SK-N-MC (cell line): ENCODE measurements at regions not wholly inside any gene's neighbourhood (a gene's known extent, or its start where the extent isn't known, plus 50 kb on each side); places are given as distances from the start of the nearest gene placed in this dataset.
A peak's percentile ranks its signal among the peaks of the same experiment; 100 is the strongest.
"Not testable (repeated sequence)": the region's sequence is repeated elsewhere in the genome, so short reads cannot be mapped to it uniquely, and the experiment has no call there.

Experiments
- DNase-seq: peaks from one replicate; pipeline ENCODE4 v3.0.0-alpha.2; 2011; ENCODE audit warnings: low read depth, low spot score
- H3K27ac ChIP-seq: fragments of 200-600 bp; sonication (generic); 2 replicates; pipeline ENCODE4 v1.5.1; 2016; ENCODE audit warnings: mixed run types
- H3K36me3 ChIP-seq: fragments of 200-600 bp; sonication (generic); 2 replicates; pipeline ENCODE4 v1.6.1; 2017; ENCODE audit warnings: antibody characterized with exemption, low read length, mixed read lengths; ENCODE audit not compliant: insufficient read depth
- H3K4me3 ChIP-seq: fragments of 200-600 bp; sonication (generic); 2 replicates; pipeline ENCODE4 v1.5.1; 2016
- H3K9ac ChIP-seq: fragments of 200-600 bp; sonication (generic); 2 replicates; pipeline ENCODE4 v1.8.0; 2017; ENCODE audit warnings: mixed run types, mixed read lengths; ENCODE audit not compliant: insufficient read length
- H3K9me3 ChIP-seq: fragments of 200-600 bp; sonication (generic); 2 replicates; pipeline ENCODE4 v1.6.1; 2017; ENCODE audit warnings: low read depth, mild to moderate bottlenecking, antibody characterized with exemption, low read length, moderate library complexity, mixed read lengths
- EZH2 ChIP-seq: fragments of 200-600 bp; sonication (generic); IDR thresholded peaks from one replicate; pipeline ENCODE4 v1.6.1; 2017; ENCODE audit warnings: antibody characterized with exemption
- FOXP2 ChIP-seq: optimal IDR thresholded peaks from 2 replicates; pipeline ENCODE3; 2011; ENCODE audit warnings: mild to moderate bottlenecking, moderate library complexity; ENCODE audit not compliant: insufficient read depth; ENCODE audit errors: extremely low read length, control extremely low read depth
- POLR2AphosphoS5 ChIP-seq: IDR thresholded peaks from 2 replicates; pipeline ENCODE4 v1.6.1; 2012; ENCODE audit warnings: mild to moderate bottlenecking, low read depth, low read length, borderline replicate concordance

DNA sequence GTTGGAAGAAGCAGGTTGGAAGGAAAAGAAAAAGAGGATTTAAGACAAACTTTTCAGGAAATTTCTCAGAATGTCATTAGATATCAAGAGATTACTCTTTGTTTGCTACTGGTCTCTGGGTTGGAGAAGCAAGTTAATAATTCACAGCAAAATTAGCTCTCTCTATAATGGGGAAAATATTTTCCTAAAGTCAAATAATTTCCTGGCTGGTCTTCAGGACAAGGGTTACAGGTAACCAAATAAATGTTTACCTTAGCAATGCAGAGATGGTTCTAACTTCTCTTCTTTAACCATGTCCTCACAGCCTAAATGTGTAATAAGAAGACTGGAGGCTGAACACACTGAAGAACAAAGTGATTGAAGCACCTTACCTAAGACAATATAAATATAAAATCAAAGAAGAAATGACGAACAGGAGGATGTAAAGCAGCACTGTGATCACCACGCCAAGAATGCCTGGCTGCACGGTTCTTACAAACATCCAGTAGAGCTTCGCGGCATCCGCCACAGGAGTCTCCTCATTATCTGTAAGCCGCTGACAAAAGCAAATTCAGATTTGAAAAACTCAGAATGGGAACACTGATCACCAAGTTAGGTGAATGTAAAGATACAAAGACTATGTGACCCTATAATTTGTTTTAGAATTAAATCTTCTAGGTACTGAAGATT is 717.5 kb downstream of the TFAP2A start:
- DNase-seq, result no peak

DNA sequence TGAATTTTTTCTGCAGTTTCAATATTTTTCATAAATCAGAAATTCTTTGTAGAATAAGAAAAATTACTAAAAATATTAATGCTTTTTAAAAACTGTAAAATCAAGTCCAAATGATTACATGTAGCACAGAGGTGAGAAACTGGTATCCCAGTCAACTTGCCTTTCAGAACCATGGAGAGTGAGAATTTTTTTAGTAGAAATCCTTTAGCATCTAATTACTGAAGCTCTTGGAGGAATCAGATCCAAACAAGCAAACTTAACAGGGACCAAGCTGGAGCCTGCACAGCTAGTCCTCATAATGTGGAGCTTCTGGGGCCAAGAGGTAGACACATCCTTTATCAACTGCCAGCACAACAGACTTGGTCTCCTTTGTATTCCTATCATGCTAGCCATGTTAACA is 724.5 kb downstream of the TFAP2A start:
- TF ChIP-seq EZH2, result no peak
- no peak for TF ChIP-seq FOXP2
- no peak for TF ChIP-seq POLR2AphosphoS5
- DNase-seq, result no peak
- no peak overlapping the region for H3K27ac ChIP-seq
- H3K36me3 ChIP-seq, result no peaks in the 10 kb centered on the region
- H3K9ac ChIP-seq, result no peak overlapping the region
- no peak overlapping the region for H3K4me3 ChIP-seq
- no peaks in the 10 kb centered on the region for H3K9me3 ChIP-seq

More for the DNA sequence above, 717.5 kb downstream of the TFAP2A start:
- H3K27ac ChIP-seq, result no peak overlapping the region
- no peak overlapping the region for H3K9ac ChIP-seq
- H3K9me3 ChIP-seq, result no peaks in the 10 kb centered on the region
- TF ChIP-seq EZH2, result no peak
- no peak for TF ChIP-seq FOXP2
- no peak for TF ChIP-seq POLR2AphosphoS5
- H3K36me3 ChIP-seq, result no peaks in the 10 kb centered on the region
- no peak overlapping the region for H3K4me3 ChIP-seq

DNA sequence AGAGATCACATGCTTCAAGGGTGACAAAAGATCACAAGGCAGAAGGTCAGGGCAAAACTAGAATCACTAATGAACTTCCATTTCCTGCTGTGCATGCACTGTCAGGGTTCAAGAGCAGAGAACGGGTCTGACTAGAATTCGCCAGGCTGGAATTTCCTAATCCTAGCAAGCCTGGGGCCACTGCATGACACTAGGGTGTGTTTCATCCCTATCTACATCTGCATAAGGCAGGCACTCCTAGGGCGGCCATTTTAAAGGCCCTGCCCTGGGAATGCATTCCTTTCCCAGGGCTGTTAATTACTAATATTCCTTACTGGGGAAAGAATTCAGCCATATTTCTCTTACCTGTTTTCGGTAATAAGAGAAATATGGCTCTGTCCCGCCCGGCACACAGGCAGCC is 734.1 kb downstream of the TFAP2A start:
- not testable (repeated sequence) for H3K9me3 ChIP-seq, H3K4me3 ChIP-seq, H3K9ac ChIP-seq, DNase-seq, H3K27ac ChIP-seq, H3K36me3 ChIP-seq

DNA sequence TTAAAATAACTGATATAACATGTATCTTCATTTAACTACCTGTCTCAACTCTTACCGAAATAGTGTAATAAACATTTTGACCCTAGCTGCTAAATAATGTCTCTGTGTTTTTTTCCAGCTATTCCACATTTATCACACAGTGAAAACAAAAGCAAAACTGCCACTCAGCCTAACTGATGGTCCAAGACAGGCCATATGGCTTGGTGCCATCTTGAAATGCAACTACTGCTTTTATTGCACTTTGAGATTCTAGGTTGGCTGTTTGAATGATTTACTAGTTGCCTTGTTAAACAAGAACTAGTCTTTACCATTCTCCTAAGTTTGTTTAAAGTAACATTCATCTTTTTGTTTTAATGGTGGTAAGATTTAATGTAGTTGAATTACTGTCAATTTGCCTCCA is 739.8 kb downstream of the TFAP2A start:
- no peak for DNase-seq
- H3K27ac ChIP-seq, result no peak overlapping the region
- H3K9ac ChIP-seq, result no peak overlapping the region
- TF ChIP-seq POLR2AphosphoS5, result no peak
- no peak for TF ChIP-seq FOXP2
- TF ChIP-seq EZH2, result no peak
- no peaks in the 10 kb centered on the region for H3K36me3 ChIP-seq
- no peak overlapping the region for H3K4me3 ChIP-seq
- no peaks in the 10 kb centered on the region for H3K9me3 ChIP-seq

DNA sequence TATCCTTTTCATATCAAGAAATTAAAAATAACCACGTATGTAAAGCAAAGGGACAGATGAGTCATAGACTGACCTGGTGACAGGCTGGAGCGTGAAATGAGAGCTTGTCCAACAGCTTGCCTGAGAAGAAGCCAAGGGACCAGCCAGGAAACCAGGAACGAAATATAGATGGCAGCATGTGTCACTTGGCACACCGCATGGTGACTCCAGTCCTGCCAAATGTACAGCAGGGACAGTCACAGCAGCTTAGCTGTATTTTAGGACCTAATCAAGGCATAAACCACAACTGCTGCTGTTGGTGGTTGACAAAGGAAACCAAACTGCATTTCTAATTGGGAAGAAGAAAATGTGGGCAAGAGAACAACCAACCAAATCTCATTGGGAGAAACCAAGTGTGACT is 755.0 kb downstream of the TFAP2A start:
- Histone ChIP-seq H3K4me3 (no peak overlapping the region), H3K9ac (no peak overlapping the region), H3K9me3 (no peaks in the 10 kb centered on the region), H3K27ac (no peak overlapping the region), H3K36me3 (no peaks in the 10 kb centered on the region)
- DNase-seq, result no peak
- no peak for TF ChIP-seq EZH2
- TF ChIP-seq POLR2AphosphoS5, result no peak
- no peak for TF ChIP-seq FOXP2

DNA sequence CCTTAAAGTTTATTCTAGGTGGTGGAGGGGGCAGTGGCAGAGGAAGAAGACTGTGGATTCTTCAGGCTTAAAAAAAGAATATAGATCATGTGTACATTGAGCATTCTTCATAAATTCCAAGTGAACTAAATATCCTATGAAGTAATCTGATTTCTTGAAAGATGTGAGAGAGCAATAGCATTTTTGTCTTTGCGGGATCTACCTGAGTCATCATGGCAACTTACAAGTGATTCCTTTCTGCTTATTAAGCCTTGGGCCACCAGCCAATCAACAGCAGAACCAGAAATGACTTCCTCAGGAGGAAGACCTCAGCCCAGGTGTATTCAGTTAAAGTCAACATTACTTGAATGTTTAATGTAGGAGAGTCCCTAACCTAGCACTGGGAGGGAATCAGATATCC is 756.9 kb downstream of the TFAP2A start:
- Histone ChIP-seq H3K4me3 (no peak overlapping the region), H3K36me3 (no peaks in the 10 kb centered on the region), H3K27ac (no peak overlapping the region), H3K9me3 (no peaks in the 10 kb centered on the region), H3K9ac (no peak overlapping the region)
- DNase-seq, result no peak
- TF ChIP-seq FOXP2, result no peak
- no peak for TF ChIP-seq POLR2AphosphoS5
- TF ChIP-seq EZH2, result no peak

DNA sequence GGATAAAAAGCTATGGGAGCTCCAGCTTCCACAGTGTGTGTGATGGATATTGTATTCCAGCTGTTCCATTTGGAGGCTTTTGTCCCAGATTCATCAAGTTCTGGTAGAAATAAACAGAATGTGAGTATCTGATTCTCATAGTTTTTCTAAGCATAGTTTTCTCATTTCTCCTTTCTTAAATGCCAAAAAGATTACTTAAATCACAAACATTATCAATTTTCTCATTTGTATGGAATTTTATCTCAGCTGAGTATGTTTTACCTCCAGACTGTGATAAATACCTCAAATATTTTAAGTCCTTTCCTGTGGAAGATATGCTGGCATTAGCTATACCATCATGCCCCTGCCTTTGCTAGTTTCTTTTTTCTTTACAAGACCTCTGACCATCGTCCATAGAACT is 767.3 kb downstream of the TFAP2A start:
- TF ChIP-seq EZH2, result no peak
- no peak for TF ChIP-seq FOXP2
- TF ChIP-seq POLR2AphosphoS5, result no peak
- Histone ChIP-seq H3K9ac (no peak overlapping the region), H3K27ac (0 out of 2 replicates have a peak overlapping the region, but pooled peaks have one; percentile 2), H3K4me3 (no peak overlapping the region), H3K36me3 (no peaks in the 10 kb centered on the region), H3K9me3 (no peaks in the 10 kb centered on the region)
- no peak for DNase-seq

DNA sequence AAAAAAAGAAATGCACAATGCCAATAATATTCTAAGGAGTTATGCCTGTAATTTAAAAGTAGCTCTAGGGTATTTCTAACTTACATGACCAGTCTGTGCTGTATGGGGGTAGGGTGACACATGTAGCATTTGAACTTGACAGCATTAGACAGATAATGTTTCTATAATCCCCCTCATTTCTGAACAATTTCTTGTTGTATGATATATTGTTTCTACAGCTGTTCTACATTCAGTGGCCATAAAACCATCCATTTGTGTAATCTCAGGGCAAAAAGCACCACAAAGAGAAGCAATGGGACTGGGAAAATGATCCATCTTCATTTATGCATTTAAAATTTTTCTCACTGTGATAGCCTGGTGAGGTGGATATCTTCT is 767.8 kb downstream of the TFAP2A start:
- H3K4me3 ChIP-seq, result no peak overlapping the region

DNA sequence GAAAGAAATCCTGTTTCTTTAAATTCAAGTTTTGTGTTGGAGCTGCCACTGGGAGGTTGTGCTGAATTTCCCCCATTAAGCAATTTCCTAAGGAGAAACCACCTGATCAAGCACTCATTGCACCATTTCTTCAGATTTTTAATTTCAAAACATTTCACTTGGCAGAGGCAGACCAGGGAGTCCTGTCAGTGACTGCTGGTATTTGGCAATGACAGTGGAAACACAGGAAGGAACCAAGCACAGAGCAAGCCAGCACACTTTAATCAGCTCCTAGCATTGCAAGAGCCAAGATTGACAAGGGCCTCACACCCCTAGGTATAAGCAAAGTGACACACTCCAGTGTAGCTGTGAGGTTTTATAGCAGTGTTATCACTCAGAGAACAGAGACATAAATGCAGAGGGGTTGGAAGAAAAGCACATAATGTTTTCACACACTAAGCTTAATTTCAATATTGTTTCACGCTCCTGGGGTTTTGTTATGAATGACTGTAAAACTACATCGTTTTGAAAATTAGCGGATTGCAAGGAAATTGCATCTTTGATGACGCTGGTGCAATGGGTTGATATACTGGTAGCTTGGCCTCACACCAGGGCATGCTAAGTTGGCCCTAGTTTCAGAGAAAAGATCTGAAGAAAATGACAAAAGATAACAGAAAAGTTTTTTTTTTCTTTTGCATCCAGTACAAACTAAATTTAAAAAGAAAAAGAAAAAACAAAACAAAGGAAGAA is 768.4 kb downstream of the TFAP2A start:
- peak; percentile 10 for DNase-seq
- no peak for TF ChIP-seq EZH2
- TF ChIP-seq FOXP2, result no peak
- TF ChIP-seq POLR2AphosphoS5, result no peak
- Histone ChIP-seq H3K36me3 (no peaks in the 10 kb centered on the region), H3K4me3 (no peak overlapping the region), H3K27ac (no peak overlapping the region), H3K9ac (no peak overlapping the region), H3K9me3 (no peaks in the 10 kb centered on the region)

More for the DNA sequence above, 767.8 kb downstream of the TFAP2A start:
- TF ChIP-seq FOXP2, result no peak
- TF ChIP-seq POLR2AphosphoS5, result no peak
- no peak for TF ChIP-seq EZH2
- H3K9me3 ChIP-seq, result no peaks in the 10 kb centered on the region
- no peak for DNase-seq
- H3K36me3 ChIP-seq, result no peaks in the 10 kb centered on the region
- H3K27ac ChIP-seq, result 0 out of 2 replicates have a peak overlapping the region, but pooled peaks have one; percentile 2
- H3K9ac ChIP-seq, result no peak overlapping the region

DNA sequence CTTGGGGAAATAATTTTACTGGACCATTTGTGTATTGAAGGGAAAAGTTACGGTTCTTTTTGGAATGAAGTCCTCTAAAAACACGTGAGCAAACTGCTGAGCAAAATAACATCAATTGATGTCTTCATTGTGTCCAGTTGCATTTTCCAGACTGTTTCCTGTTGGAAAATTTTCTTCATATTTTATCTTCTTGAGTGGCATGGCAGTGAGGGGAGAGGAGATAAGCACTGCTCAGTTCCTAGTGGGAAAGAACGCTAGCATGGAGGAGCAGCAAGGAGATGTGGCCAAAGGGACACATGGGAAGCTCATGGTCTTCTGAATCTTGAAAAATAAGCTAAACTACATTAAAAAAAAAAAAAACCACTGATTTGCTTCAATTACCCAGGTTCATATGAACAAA is 776.0 kb downstream of the TFAP2A start:
- no peak for DNase-seq
- no peak overlapping the region for H3K27ac ChIP-seq
- no peaks in the 10 kb centered on the region for H3K9me3 ChIP-seq
- TF ChIP-seq EZH2 (no peak), POLR2AphosphoS5 (no peak), FOXP2 (no peak)
- no peaks in the 10 kb centered on the region for H3K36me3 ChIP-seq
- H3K4me3 ChIP-seq, result no peak overlapping the region
- H3K9ac ChIP-seq, result no peak overlapping the region
